Cardiac fibroblast (primary cell): ENCODE measurements at regions not wholly inside any gene's neighbourhood (a gene's known extent, or its start where the extent isn't known, plus 50 kb on each side); places are given as distances from the start of the nearest gene placed in this dataset.

ENCODE experiments used
- DNase-seq, 2 donors: peaks; one replicate each; pipeline versions ENCODE4 v3.0.0 to v3.0.0-alpha.2; 2010; ENCODE audit warnings: low read depth in 2 of 2
- H3K4me3 ChIP-seq, 2 donors: replicated peaks in 1 of 2; 1 replicate in 1 of 2; 2 replicates in 1 of 2; pipeline ENCODE4 v1.5.1; 2011; ENCODE audit warnings: low read depth in 2 of 2, low read length in 2 of 2, mild to moderate bottlenecking in 2 of 2, moderate library complexity in 1 of 2
- TF ChIP-seq, protein P1 (sequence below): IDR thresholded peaks from one replicate; pipeline ENCODE4 v1.5.1; 2011; ENCODE audit warnings: low read depth, mild to moderate bottlenecking, low read length, inconsistent platforms

GRCh38 chr21:36236052-36236730 is 79.6 kb downstream of the DOP1B start:
- TF ChIP-seq, protein P1, sequence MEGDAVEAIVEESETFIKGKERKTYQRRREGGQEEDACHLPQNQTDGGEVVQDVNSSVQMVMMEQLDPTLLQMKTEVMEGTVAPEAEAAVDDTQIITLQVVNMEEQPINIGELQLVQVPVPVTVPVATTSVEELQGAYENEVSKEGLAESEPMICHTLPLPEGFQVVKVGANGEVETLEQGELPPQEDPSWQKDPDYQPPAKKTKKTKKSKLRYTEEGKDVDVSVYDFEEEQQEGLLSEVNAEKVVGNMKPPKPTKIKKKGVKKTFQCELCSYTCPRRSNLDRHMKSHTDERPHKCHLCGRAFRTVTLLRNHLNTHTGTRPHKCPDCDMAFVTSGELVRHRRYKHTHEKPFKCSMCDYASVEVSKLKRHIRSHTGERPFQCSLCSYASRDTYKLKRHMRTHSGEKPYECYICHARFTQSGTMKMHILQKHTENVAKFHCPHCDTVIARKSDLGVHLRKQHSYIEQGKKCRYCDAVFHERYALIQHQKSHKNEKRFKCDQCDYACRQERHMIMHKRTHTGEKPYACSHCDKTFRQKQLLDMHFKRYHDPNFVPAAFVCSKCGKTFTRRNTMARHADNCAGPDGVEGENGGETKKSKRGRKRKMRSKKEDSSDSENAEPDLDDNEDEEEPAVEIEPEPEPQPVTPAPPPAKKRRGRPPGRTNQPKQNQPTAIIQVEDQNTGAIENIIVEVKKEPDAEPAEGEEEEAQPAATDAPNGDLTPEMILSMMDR = no peak
- H3K4me3 ChIP-seq = no peak overlapping the region
- DNase-seq = no peak

DNA sequence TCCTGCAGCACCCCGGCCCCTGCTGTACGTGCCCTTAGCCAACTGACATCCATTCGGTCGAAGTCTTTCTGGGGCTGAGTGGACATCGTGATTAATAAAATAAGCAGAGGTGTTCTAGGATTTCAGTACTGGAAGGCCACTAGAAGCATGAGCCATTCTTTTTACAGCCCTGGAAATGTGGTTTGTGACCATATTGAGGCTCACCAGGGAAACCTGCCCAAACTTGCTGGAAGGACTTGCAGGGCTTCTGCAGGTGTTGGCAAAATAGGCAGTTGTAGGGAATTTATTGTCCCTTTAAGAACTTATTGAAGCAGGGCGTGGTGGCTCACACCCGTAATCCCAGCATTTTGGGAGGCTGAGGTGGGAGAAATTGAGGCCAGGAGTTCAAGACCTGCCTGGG is 80.8 kb downstream of the DOP1B start:
- H3K4me3 ChIP-seq = no peak overlapping the region
- DNase-seq = no peak
- TF ChIP-seq, protein P1 = no peak

GRCh38 chr21:36239585-36239984 is 80.4 kb upstream of the MORC3 start:
- TF ChIP-seq, protein P1 = no peak
- H3K4me3 ChIP-seq = no peak overlapping the region
- DNase-seq = no peak

DNA sequence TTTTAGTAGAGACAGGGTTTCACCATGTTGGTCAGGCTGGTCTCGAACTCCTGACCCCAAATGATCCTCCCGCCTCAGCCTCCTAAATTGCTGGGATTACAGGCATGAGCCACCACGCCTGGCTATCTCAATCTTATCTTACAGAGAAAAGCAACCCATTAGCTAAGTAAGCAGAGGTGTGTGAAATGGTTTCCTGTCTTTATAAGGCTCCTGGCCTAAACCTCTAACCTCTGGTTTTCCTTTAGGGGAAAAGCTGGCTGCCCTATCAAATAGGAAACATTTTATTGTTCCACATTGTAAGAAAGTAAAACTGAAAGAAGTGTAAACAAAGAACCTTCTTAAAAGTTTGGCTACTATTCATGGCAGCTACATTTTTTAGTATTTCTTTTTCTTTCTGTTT is 78.3 kb upstream of the MORC3 start:
- H3K4me3 ChIP-seq = no peak overlapping the region
- no peak for DNase-seq
- TF ChIP-seq, protein P1 = no peak

DNA sequence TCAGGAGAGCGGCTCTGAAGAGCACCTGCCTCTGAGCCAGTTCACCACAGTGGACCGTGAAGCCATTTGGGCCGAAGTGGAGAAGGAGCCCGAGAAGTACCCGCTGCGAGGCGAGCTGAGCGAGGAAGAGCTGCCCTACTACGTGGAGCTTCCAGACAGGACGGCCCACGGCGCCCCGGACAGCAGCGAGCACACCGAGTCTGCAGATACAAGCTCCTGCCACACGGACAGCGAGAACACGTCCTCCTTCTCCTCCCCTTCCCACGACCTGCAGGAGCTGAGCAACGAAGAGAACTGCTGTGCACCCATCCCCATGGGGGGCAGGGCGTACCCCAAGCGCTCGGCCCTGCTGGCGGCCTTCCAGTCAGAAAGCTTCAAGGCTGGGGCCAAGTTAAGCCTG is 74.9 kb upstream of the MORC3 start:
- H3K4me3 ChIP-seq = no peak overlapping the region
- TF ChIP-seq, protein P1 = no peak
- DNase-seq = no peak

DNA sequence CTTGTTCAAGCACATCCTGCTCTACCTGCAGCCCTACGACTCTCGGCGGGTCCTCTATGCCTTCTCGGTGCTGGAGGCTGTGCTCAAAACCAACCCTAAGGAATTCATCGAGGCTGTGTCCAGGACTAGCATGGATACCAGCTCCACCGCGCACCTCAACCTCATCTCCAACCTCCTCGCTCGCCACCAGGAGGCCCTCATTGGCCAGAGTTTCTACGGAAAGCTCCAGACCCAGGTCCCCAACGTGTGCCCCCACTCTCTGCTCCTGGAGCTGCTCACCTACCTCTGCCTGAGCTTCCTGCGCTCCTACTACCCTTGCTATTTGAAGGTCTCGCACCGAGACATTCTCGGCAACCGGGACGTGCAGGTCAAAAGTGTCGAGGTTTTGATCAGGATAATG is 74.3 kb upstream of the MORC3 start:
- no peak overlapping the region for H3K4me3 ChIP-seq
- TF ChIP-seq, protein P1 = no peak
- no peak for DNase-seq
